Mucosa of rectum (tissue), 2 donors: ENCODE measurements at regions not wholly inside any gene's neighbourhood (a gene's known extent, or its start where the extent isn't known, plus 50 kb on each side); places are given as distances from the start of the nearest gene placed in this dataset.

Source experiments
- H3K27ac ChIP-seq, 2 donors: one replicate each; pipeline ENCODE4 v1.7.0; 2013; ENCODE audit warnings: inconsistent platforms in 2 of 2, low read depth in 2 of 2, low read length in 2 of 2
- H3K27me3 ChIP-seq, 2 donors: one replicate each; pipeline ENCODE4 v1.7.0; 2013; ENCODE audit warnings: low read length in 2 of 2; ENCODE audit not compliant: control insufficient read depth in 2 of 2, insufficient read depth in 2 of 2
- H3K36me3 ChIP-seq, 2 donors: one replicate each; pipeline ENCODE4 v1.7.0; 2013; ENCODE audit warnings: low read length in 2 of 2; ENCODE audit not compliant: control insufficient read depth in 2 of 2, insufficient read depth in 2 of 2
- H3K4me1 ChIP-seq, 2 donors: one replicate each; pipeline ENCODE4 v1.7.0; 2013; ENCODE audit warnings: low read length in 2 of 2, mild to moderate bottlenecking in 1 of 2; ENCODE audit not compliant: control insufficient read depth in 2 of 2, insufficient read depth in 2 of 2
- H3K4me3 ChIP-seq, 2 donors: one replicate each; pipeline ENCODE4 v1.7.0; 2013; ENCODE audit warnings: low read length in 2 of 2
- H3K9ac ChIP-seq, 2 donors: one replicate each; pipeline ENCODE4 v1.7.0; 2013; ENCODE audit warnings: low read length in 2 of 2, low read depth in 1 of 2, mild to moderate bottlenecking in 1 of 2
- H3K9me3 ChIP-seq, 2 donors: one replicate each; pipeline ENCODE4 v1.7.0; 2013; ENCODE audit warnings: low read length in 2 of 2; ENCODE audit not compliant: control insufficient read depth in 2 of 2
- donor health status: healthy.
- donor health status: Normal muscosa, but diverticular disease.

GRCh38 chr3:135878501-135878900 lies 87.0 kb upstream of the PPP2R3A start:
- H3K27ac ChIP-seq: no peak overlapping the region
- no peak overlapping the region for H3K9ac ChIP-seq
- no peaks in the 10 kb centered on the region for H3K4me1 ChIP-seq
- no peaks in the 10 kb centered on the region for H3K36me3 ChIP-seq
- no peaks in the 10 kb centered on the region for H3K9me3 ChIP-seq
- no peaks in the 10 kb centered on the region for H3K27me3 ChIP-seq
- H3K4me3 ChIP-seq: no peak overlapping the region

GRCh38 chr3:135885885-135886284 lies 79.6 kb upstream of the PPP2R3A start:
- no peak overlapping the region for H3K27ac ChIP-seq
- no peaks in the 10 kb centered on the region for H3K4me1 ChIP-seq
- no peak overlapping the region for H3K4me3 ChIP-seq
- no peaks in the 10 kb centered on the region for H3K27me3 ChIP-seq
- H3K36me3 ChIP-seq: no peaks in the 10 kb centered on the region
- H3K9ac ChIP-seq: no peak overlapping the region
- H3K9me3 ChIP-seq: no peaks in the 10 kb centered on the region

- Histone ChIP-seq H3K27me3 (no peaks in the 10 kb centered on the region), H3K4me3 (no peak overlapping the region), H3K27ac (no peak overlapping the region), H3K36me3 (no peaks in the 10 kb centered on the region), H3K4me1 (no peaks in the 10 kb centered on the region), H3K9me3 (no peaks in the 10 kb centered on the region), H3K9ac (no peak overlapping the region)
These were observed 78.3 kb upstream of the PPP2R3A start for GRCh38 chr3:135887220-135887619.

- Histone ChIP-seq H3K27ac (no peak overlapping the region), H3K4me1 (no peaks in the 10 kb centered on the region), H3K9ac (no peak overlapping the region), H3K9me3 (no peaks in the 10 kb centered on the region), H3K4me3 (no peak overlapping the region), H3K27me3 (no peaks in the 10 kb centered on the region), H3K36me3 (no peaks in the 10 kb centered on the region)
These were observed 76.1 kb upstream of the PPP2R3A start for GRCh38 chr3:135889443-135889842.

- Histone ChIP-seq H3K36me3 (no peaks in the 10 kb centered on the region), H3K27ac (no peak overlapping the region), H3K4me1 (no peaks in the 10 kb centered on the region), H3K9ac (no peak overlapping the region), H3K27me3 (no peaks in the 10 kb centered on the region), H3K4me3 (no peak overlapping the region), H3K9me3 (no peaks in the 10 kb centered on the region)
These were observed 74.4 kb upstream of the PPP2R3A start for GRCh38 chr3:135891121-135891520.

- Histone ChIP-seq H3K4me1 (no peaks in the 10 kb centered on the region), H3K4me3 (no peak overlapping the region), H3K36me3 (no peaks in the 10 kb centered on the region), H3K9me3 (no peaks in the 10 kb centered on the region), H3K27me3 (no peaks in the 10 kb centered on the region), H3K27ac (no peak overlapping the region), H3K9ac (no peak overlapping the region)
These were observed 70.3 kb upstream of the PPP2R3A start for GRCh38 chr3:135895106-135895733.

- Histone ChIP-seq H3K4me1 (no peaks in the 10 kb centered on the region), H3K27me3 (no peaks in the 10 kb centered on the region), H3K36me3 (no peaks in the 10 kb centered on the region), H3K4me3 (no peak overlapping the region), H3K9me3 (no peaks in the 10 kb centered on the region), H3K27ac (no peak overlapping the region), H3K9ac (no peak overlapping the region)
These were observed 69.8 kb upstream of the PPP2R3A start for GRCh38 chr3:135895734-135896121.

GRCh38 chr3:135896613-135897012 lies 68.9 kb upstream of the PPP2R3A start:
- H3K27ac ChIP-seq: no peak overlapping the region
- no peak overlapping the region for H3K4me3 ChIP-seq
- no peaks in the 10 kb centered on the region for H3K27me3 ChIP-seq
- no peaks in the 10 kb centered on the region for H3K4me1 ChIP-seq
- H3K9me3 ChIP-seq: no peaks in the 10 kb centered on the region
- no peak overlapping the region for H3K9ac ChIP-seq
- H3K36me3 ChIP-seq: no peaks in the 10 kb centered on the region

- no peak overlapping the region for H3K9ac ChIP-seq
- no peaks in the 10 kb centered on the region for H3K9me3 ChIP-seq
- no peak overlapping the region for H3K27ac ChIP-seq
- no peak overlapping the region for H3K4me3 ChIP-seq
- no peaks in the 10 kb centered on the region for H3K4me1 ChIP-seq
- no peaks in the 10 kb centered on the region for H3K36me3 ChIP-seq
- H3K27me3 ChIP-seq: no peaks in the 10 kb centered on the region
These were observed 67.8 kb upstream of the PPP2R3A start for GRCh38 chr3:135897715-135898114.

- H3K4me3 ChIP-seq: no peak overlapping the region
- H3K36me3 ChIP-seq: no peaks in the 10 kb centered on the region
- no peaks in the 10 kb centered on the region for H3K9me3 ChIP-seq
- no peak overlapping the region for H3K27ac ChIP-seq
- H3K9ac ChIP-seq: no peak overlapping the region
- H3K4me1 ChIP-seq: no peaks in the 10 kb centered on the region
- H3K27me3 ChIP-seq: no peaks in the 10 kb centered on the region
These were observed 66.8 kb upstream of the PPP2R3A start for GRCh38 chr3:135898774-135899173.
